RWPE1 (cell line): ENCODE measurements at regions not wholly inside any gene's neighbourhood (a gene's known extent, or its start where the extent isn't known, plus 50 kb on each side); places are given as distances from the start of the nearest gene placed in this dataset.
"Not testable (repeated sequence)": the region's sequence is repeated elsewhere in the genome, so short reads cannot be mapped to it uniquely, and the experiment has no call there.

Source experiments
- CTCF ChIA-PET: fragments of 350-600 bp; sonication (Branson Sonifier 250); formaldehyde crosslinking; extraction: SDS; loops from one replicate; lab custom pipeline; 2021; lab: Yijun Ruan, JAX
- POLR2A ChIA-PET: fragments of 400-600 bp; formaldehyde crosslinking; extraction: SDS; loops from one replicate; lab custom pipeline; 2020; ENCODE audit warnings: antibody characterized with exemption; ENCODE audit not compliant: low non-redundant PET; lab: Yijun Ruan, JAX
- DNase-seq: peaks from one replicate; pipeline ENCODE4 v3.0.0; 2012; ENCODE audit warnings: low spot score
- H3K27ac ChIP-seq: fragments of 450-650 bp; 2 replicates; pipeline ENCODE4 v1.5.1; 2017
- TF ChIP-seq, protein P1 (sequence below): fragments of 450-650 bp; conservative IDR thresholded peaks from 2 replicates; pipeline ENCODE4 v1.5.1; 2017; ENCODE audit warnings: low read depth, mild to moderate bottlenecking

DNA sequence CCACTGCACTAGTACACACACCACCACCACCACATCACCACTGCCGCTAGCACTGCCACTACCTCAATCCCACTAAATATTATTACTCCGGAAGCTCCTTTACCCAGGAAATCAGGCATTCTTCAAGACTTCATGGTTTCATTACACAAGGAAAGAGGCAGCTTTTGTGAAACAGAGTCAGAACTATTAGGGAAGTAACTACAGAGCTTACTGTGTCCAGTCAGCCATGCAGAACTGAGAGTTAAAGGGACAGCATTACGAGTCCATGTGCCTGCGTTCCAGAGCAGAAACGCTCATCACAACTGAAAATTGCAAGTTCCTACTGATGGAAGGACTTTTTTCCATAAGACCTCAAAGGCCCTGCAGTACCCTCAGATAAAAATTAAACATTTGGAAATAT, 103.2 kb upstream of the FRG1 start:
- POLR2A ChIA-PET = no interaction called here
- H3K27ac ChIP-seq = no peak overlapping the region
- CTCF ChIA-PET = no interaction called here
- TF ChIP-seq, protein P1, sequence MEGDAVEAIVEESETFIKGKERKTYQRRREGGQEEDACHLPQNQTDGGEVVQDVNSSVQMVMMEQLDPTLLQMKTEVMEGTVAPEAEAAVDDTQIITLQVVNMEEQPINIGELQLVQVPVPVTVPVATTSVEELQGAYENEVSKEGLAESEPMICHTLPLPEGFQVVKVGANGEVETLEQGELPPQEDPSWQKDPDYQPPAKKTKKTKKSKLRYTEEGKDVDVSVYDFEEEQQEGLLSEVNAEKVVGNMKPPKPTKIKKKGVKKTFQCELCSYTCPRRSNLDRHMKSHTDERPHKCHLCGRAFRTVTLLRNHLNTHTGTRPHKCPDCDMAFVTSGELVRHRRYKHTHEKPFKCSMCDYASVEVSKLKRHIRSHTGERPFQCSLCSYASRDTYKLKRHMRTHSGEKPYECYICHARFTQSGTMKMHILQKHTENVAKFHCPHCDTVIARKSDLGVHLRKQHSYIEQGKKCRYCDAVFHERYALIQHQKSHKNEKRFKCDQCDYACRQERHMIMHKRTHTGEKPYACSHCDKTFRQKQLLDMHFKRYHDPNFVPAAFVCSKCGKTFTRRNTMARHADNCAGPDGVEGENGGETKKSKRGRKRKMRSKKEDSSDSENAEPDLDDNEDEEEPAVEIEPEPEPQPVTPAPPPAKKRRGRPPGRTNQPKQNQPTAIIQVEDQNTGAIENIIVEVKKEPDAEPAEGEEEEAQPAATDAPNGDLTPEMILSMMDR = no peak
- no peak for DNase-seq

DNA sequence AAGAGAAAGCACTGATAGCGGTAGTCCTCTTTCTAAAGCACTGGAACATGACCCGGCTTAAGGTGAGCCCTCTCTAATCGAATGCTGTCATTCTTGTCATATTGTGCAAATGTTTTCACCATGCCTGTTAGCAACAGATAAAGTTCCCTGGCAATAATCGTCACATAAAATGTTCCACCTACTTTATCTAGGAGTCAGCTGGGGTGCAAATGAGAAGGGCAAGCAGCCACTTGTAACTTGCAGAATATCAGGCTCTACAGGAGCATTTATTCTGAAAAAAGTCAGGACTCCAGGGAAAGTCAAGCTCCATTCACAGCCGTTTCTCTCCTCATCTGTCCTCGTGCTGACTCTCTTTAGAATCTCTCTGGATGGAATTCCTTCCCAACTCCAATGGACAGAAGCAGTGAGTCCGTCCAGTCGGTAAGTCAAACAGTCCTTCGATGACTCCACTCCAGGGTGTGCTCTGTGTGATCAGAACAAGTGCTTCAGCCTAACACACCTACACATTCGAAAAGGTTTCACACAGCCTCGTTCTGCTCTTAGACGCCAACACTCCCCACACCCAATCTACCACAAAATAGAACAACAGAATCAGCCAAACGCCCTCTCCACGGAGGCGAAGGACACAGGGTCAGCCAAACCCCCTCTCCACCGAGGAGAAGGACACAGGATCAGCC, 101.7 kb upstream of the FRG1 start:
- H3K27ac ChIP-seq = no peak overlapping the region
- ChIA-PET POLR2A (no interaction called here), CTCF (no interaction called here)
- TF ChIP-seq, protein P1 = no peak
- no peak for DNase-seq

DNA sequence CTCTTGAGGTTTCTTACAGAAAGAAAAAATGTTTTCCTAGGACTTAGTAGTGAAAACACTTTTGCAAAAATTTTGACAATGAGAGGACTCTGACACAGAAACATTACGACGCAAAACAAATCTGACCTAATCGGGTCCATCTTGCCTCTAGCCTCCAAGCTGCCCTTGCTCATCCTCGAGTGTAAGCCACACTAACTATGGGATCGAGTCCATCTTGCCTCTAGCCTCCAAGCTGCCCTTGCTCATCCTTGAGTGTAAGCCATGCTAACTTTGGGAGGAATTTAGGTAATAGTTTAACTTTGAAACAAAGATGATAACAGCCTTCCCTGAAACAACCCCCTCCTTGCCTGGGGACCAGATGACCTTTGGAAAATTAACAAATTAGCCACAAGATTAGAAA, 100.3 kb upstream of the FRG1 start:
- DNase-seq = no peak
- TF ChIP-seq, protein P1 = no peak
- no peak overlapping the region for H3K27ac ChIP-seq
- ChIA-PET POLR2A (no interaction called here), CTCF (no interaction called here)

DNA sequence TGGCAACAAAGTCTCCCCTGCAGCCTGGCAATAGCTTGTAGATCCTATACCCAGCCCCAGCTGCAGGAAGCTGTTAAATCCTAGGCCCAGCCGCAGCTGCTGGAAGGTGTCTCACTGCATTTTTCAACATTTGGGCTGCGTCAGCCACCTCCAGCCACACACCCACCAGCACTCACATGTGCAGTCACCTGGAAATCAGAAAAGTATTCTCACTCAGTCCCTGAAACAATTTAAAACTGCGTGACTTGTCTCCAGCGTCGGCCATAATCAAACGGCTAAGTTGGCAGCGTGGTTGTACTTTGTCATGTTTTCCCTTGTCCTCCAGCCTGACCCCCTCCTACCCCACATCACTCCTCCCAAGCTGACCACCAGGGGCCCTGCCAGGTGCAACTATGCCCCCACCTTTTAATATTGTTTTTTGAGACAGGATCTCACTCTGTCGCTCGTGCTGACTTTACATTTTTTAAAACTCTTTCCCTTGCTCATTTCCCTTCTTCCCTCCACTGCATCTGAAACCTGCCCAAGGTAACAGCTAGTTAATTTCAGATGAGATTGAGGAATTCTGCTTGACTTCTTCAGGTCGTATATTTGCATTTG, 97.2 kb upstream of the FRG1 start:
- ChIA-PET POLR2A (no interaction called here), CTCF (no interaction called here)
- DNase-seq = no peak
- TF ChIP-seq, protein P1 = no peak
- no peak overlapping the region for H3K27ac ChIP-seq

DNA sequence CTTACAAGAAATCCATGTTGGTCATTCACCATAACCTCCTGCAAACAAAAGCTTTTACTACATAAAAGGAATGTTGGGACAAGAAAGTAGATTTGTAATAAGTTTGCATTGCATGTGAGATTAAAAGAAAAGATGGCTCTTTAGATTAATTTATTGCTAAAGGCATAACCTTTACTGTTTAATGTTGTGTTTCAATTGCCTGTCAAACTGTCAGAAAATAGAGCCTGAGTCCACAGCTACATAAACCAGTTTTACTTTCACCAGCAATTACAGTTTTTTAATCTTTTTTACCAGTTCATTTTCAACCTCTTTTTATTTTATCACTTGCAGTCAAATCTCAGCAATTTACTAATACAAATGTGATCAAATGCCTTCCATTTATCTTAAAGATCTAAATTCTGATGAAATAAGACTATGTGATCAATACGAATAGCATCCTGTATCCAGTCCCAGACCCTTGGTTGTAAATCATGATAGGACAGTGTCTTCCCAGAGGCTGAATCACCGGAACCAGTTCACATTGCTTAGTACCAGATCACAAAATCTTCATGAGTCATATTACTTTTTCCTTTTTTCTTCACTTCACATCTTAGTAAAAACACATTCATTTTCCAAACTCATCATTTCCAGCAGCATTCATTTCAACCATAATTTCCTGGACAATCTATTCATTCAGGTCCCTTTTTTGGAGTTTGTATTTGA, 95.4 kb upstream of the FRG1 start:
- ChIA-PET CTCF (interaction anchor here (0.7 kb wide), 1 partner anchor 59 kb away, joined by 3 read pairs; no protein-coding TSS in a partner anchor), POLR2A (no interaction called here)
- TF ChIP-seq, protein P1 = no peak
- H3K27ac ChIP-seq = no peak overlapping the region
- peak; percentile 17 for DNase-seq

DNA sequence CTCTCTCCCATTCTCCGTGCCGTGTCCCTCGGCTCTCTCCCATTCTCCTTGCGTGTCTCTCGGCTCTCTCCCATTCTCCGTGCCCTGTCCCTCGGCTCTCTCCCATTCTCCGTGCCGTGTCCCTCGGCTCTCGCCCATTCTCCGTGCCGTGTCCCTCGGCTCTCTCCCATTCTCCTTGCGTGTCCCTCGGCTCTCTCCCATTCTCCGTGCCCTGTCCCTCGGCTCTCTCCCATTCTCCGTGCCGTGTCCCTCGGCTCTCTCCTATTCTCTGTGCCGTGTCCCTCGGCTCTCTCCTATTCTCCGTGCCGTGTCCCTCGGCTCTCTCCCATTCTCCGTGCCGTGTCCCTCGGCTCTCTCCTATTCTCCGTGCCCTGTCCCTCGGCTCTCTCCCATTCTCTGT, 94.6 kb upstream of the FRG1 start:
- CTCF ChIA-PET, POLR2A ChIA-PET, H3K27ac ChIP-seq, DNase-seq: not testable (repeated sequence)

DNA sequence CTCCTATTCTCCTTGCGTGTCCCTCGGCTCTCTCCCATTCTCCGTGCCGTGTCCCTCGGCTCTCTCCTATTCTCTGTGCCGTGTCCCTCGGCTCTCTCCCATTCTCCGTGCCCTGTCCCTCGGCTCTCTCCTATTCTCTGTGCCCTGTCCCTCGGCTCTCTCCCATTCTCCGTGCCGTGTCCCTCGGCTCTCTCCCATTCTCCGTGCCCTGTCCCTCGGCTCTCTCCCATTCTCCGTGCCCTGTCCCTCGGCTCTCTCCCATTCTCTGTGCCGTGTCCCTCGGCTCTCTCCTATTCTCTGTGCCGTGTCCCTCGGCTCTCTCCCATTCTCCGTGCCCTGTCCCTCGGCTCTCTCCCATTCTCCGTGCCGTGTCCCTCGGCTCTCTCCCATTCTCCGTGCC, 94.1 kb upstream of the FRG1 start:
- DNase-seq, CTCF ChIA-PET, POLR2A ChIA-PET, H3K27ac ChIP-seq: not testable (repeated sequence)

DNA sequence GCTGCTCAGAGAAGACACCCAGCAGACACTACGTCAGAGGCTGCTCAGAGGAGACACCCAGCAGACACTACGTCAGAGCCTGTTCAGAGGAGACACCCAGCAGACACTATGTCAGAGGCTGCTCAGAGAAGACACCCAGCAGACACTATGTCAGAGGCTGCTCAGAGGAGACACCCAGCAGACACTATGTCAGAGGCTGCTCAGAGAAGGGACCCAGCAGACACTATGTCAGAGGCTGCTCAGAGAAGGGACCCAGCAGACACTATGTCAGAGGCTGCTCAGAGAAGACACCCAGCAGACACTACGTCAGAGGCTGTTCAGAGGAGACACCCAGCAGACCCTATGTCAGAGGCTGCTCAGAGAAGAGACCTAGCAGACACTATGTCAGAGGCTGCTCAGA, 92.0 kb upstream of the FRG1 start:
- POLR2A ChIA-PET, DNase-seq, CTCF ChIA-PET, H3K27ac ChIP-seq: not testable (repeated sequence)
